HFFc6 (cell line): ENCODE measurements at regions not wholly inside any gene's neighbourhood (a gene's known extent, or its start where the extent isn't known, plus 50 kb on each side); places are given as distances from the start of the nearest gene placed in this dataset.

Experiments used
- DNase-seq: peaks from one replicate; pipeline ENCODE4 v3.0.0-alpha.2; 2018
- H3K27ac Mint-ChIP-seq: 2 replicates; pipeline ENCODE4 v1.8.0; 2020; ENCODE audit warnings: mild to moderate bottlenecking, mixed read lengths
- H3K27me3 Mint-ChIP-seq: 2 replicates; pipeline ENCODE4 v1.8.0; 2021; ENCODE audit warnings: mild to moderate bottlenecking, moderate library complexity, mixed read lengths; ENCODE audit not compliant: insufficient read depth
- H3K36me3 Mint-ChIP-seq: 2 replicates; pipeline ENCODE4 v1.8.0; 2021; ENCODE audit warnings: low read depth, mixed read lengths
- H3K4me1 Mint-ChIP-seq: 2 replicates; pipeline ENCODE4 v1.8.0; 2020; ENCODE audit warnings: low read depth, mixed read lengths
- H3K4me3 Mint-ChIP-seq: 2 replicates; pipeline ENCODE4 v1.8.0; 2020; ENCODE audit warnings: mild to moderate bottlenecking, moderate library complexity, mixed read lengths
- H3K9me3 Mint-ChIP-seq: 2 replicates; pipeline ENCODE4 v1.8.0; 2020; ENCODE audit warnings: mild to moderate bottlenecking, mixed read lengths
- TF ChIP-seq, protein P1 (sequence below): fragments of 200-600 bp; sonication (generic); IDR thresholded peaks from 2 replicates; pipeline ENCODE4 v1.5.0; 2021; ENCODE audit warnings: antibody characterized with exemption, mild to moderate bottlenecking

DNA sequence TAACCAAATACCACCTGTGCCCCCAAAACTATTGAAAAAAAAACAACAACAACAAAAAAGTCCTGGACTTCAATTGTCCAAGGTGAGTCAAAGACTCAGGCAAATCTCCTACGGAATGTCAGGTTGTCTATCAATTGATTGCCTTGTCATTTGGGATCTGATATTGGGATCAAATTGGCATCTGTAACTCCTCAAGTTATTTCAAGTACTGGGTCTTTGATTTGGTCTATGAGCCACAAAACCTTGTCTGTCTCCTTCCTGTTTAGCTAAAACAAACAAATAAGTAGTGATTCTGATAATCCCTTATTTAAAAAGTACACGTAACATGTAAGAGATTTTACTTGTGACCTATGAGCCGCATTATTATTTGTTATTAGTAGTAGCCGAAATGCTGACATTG lies 231.6 kb upstream of the ZNF217 start:
- H3K4me1 Mint-ChIP-seq, result peaks cover 47% of the 10 kb centered on the region
- H3K27ac Mint-ChIP-seq, result peak overlapping the region; percentile 11; the same call in 1 of the 2 replicates
- H3K9me3 Mint-ChIP-seq, result no peaks in the 10 kb centered on the region
- H3K27me3 Mint-ChIP-seq, result peaks cover 6% of the 10 kb centered on the region
- TF ChIP-seq, protein P1, sequence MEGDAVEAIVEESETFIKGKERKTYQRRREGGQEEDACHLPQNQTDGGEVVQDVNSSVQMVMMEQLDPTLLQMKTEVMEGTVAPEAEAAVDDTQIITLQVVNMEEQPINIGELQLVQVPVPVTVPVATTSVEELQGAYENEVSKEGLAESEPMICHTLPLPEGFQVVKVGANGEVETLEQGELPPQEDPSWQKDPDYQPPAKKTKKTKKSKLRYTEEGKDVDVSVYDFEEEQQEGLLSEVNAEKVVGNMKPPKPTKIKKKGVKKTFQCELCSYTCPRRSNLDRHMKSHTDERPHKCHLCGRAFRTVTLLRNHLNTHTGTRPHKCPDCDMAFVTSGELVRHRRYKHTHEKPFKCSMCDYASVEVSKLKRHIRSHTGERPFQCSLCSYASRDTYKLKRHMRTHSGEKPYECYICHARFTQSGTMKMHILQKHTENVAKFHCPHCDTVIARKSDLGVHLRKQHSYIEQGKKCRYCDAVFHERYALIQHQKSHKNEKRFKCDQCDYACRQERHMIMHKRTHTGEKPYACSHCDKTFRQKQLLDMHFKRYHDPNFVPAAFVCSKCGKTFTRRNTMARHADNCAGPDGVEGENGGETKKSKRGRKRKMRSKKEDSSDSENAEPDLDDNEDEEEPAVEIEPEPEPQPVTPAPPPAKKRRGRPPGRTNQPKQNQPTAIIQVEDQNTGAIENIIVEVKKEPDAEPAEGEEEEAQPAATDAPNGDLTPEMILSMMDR, result no peak
- H3K4me3 Mint-ChIP-seq, result no peak overlapping the region
- no peaks in the 10 kb centered on the region for H3K36me3 Mint-ChIP-seq
- DNase-seq, result no peak

DNA sequence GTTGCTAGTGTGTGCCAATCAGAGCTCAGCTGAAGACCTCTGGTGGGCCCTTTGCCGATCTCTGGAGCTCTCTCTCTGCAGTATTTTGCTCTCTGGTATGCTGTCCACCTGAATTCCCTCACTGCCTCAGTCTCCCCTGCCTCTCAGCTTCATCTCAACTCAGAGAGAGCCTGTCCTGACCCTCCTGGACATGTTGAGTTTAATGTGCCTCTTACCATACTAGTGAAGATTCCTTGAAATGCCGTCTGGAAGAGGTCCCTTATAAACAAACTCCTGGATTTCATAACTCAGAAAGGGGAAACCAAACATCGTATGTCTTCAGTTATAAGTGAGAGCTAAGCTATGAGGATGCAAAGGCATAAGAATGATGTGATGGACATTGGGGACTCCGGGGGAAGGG lies 231.1 kb upstream of the ZNF217 start:
- TF ChIP-seq, protein P1, result no peak
- Mint-ChIP-seq H3K4me3 (no peak overlapping the region), H3K27ac (no peak overlapping the region; the same call in 1 of the 2 replicates), H3K9me3 (no peaks in the 10 kb centered on the region), H3K4me1 (peaks cover 42% of the 10 kb centered on the region), H3K36me3 (no peaks in the 10 kb centered on the region), H3K27me3 (peaks cover 6% of the 10 kb centered on the region)
- no peak for DNase-seq

DNA sequence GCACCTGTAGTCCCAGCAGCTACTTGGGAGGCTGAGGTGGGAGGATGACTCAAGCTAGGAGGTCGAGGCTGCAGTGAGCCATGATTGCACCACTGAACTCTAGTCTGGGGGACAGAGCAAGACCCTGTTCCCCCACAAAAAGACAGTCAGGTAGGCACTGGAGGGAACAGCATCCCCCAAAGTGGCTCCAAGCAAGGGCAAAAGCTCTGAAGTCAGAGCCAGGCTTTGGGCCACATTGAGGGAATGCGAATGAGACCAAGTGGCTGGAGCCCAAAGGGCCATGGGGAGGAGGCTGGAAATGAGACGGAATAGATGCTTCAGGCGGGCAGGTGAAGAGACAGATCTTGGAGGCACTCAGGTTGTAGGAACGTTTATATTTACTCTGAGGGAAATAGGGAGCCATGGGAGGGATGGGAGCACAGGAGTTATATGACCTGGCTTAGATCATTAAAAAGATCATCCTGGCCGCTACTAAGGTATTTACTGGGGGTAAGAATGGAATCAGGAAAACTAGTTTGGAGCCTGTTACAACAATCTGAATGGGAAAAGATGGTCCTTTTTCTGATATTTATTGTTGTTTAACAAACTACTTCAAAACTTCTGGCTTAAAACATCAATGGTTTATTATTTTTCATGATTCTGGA lies 229.6 kb upstream of the ZNF217 start:
- no peak for DNase-seq
- Mint-ChIP-seq H3K27me3 (peaks cover 6% of the 10 kb centered on the region), H3K4me3 (no peak overlapping the region), H3K4me1 (peaks cover 27% of the 10 kb centered on the region), H3K9me3 (peaks cover 8% of the 10 kb centered on the region; the same call in 1 of the 2 replicates), H3K36me3 (peaks cover 5% of the 10 kb centered on the region), H3K27ac (no peak overlapping the region)
- TF ChIP-seq, protein P1, result no peak

DNA sequence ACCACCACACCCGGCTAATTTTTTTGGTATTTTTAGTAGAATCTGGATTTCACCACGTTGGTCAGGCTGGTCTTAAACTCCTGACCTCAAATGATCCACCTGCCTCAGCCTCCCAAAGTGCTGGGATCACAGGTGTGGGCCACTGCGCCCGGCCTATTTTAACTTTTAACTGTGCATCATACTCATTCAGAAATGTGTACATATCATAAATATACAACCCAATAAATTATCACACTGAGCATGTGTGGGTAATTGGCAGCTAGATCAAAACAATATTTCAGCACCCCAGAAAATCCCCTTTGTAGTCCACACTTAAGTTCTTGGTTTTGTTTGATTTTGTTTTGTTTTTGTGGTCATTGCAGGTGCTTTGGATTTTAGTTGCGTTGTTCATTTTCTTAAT lies 228.9 kb upstream of the ZNF217 start:
- H3K4me3 Mint-ChIP-seq, result no peak overlapping the region
- H3K27me3 Mint-ChIP-seq, result peaks cover 6% of the 10 kb centered on the region
- TF ChIP-seq, protein P1, result no peak
- no peak for DNase-seq
- peaks cover 20% of the 10 kb centered on the region for H3K4me1 Mint-ChIP-seq
- peaks cover 5% of the 10 kb centered on the region for H3K36me3 Mint-ChIP-seq
- no peak overlapping the region for H3K27ac Mint-ChIP-seq
- peaks cover 8% of the 10 kb centered on the region; the same call in 1 of the 2 replicates for H3K9me3 Mint-ChIP-seq

DNA sequence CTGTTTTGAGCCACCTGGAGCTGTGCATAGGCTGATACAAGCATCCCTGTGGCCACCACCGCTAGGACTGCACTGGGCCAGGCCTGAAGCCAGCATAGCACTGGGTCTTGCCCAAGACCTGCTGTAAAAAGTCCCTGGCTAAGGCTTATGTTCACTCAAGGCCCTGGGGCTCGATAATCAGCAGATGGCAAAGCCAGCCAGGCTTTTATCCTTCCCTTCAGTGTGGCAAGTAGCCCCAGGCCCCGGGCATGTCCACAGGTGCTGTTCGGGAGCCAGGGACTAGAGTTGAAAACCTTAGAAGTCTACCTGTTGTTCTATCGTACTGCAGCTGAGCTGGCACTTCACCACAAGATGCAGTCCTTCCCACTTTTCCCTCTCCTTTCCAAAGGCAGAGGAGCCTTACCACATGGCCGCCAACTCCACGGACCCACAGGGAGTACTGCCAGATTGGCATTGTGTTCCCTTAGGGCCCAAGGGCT lies 226.4 kb upstream of the ZNF217 start:
- Mint-ChIP-seq H3K4me3 (no peak overlapping the region), H3K27me3 (peaks cover 6% of the 10 kb centered on the region), H3K9me3 (peaks cover 8% of the 10 kb centered on the region; the same call in 1 of the 2 replicates), H3K4me1 (peaks cover 11% of the 10 kb centered on the region), H3K27ac (no peak overlapping the region), H3K36me3 (peaks cover 5% of the 10 kb centered on the region)
- TF ChIP-seq, protein P1, result no peak
- no peak for DNase-seq
